Uterus (tissue), 3 donors: ENCODE measurements at regions not wholly inside any gene's neighbourhood (a gene's known extent, or its start where the extent isn't known, plus 50 kb on each side); places are given as distances from the start of the nearest gene placed in this dataset.

Source experiments
- DNase-seq, 2 donors: peaks; one replicate each; pipeline ENCODE4 v3.0.0-alpha.2; 2019 to 2020
- H3K27ac ChIP-seq, 2 donors: fragments of 200-600 bp; sonication (generic); 1 replicate in 1 of 2; 2 replicates in 1 of 2; pipeline ENCODE4 v1.5.1; 2016 to 2018
- H3K27me3 ChIP-seq, 2 donors: fragments of 200-600 bp; sonication (generic); one replicate each; pipeline ENCODE4 v1.5.1; 2018 to 2019; ENCODE audit warnings: control low read depth in 1 of 2
- H3K36me3 ChIP-seq, 2 donors: fragments of 200-600 bp; sonication (generic); one replicate each; pipeline ENCODE4 v1.5.1; 2019; ENCODE audit warnings: control low read depth in 1 of 2
- H3K4me1 ChIP-seq, 2 donors: fragments of 200-600 bp; sonication (generic); one replicate each; pipeline ENCODE4 v1.5.1; 2018 to 2019; ENCODE audit warnings: control low read depth in 1 of 2
- H3K4me3 ChIP-seq, 2 donors: fragments of 200-600 bp; sonication (generic); 1 replicate in 1 of 2; 2 replicates in 1 of 2; pipeline ENCODE4 v1.5.1; 2018 to 2019; ENCODE audit warnings: mild to moderate bottlenecking in 1 of 2
- H3K9me3 ChIP-seq, 2 donors: fragments of 200-600 bp; sonication (generic); one replicate each; pipeline ENCODE4 v1.5.1; 2019; ENCODE audit warnings: control low read depth in 1 of 2
- POLR2A ChIP-seq, 2 donors: fragments of 450-650 bp; IDR thresholded peaks; one replicate each; pipeline ENCODE4 v1.6.1; 2016; ENCODE audit warnings: antibody characterized with exemption in 2 of 2, mild to moderate bottlenecking in 1 of 2, moderate library complexity in 1 of 2
- intact Hi-C: fragments of 100-400 bp; cut with DNase I; formaldehyde crosslinking; loops from one replicate; pipeline ENCODE4 v1.15.1; 2023; ENCODE audit warnings: low total_unique reads
- TF ChIP-seq, protein P1 (sequence below), 4 experiments: fragments of 200-600 bp in 2 of 4; fragments of 450-650 bp in 2 of 4; sonication (generic) in 2 of 4; IDR thresholded peaks; one replicate each; pipeline ENCODE4 v1.5.1; 2016 to 2019; ENCODE audit warnings: antibody characterized with exemption in 4 of 4, mild to moderate bottlenecking in 2 of 4, moderate library complexity in 1 of 4
- donor health status: DM: yes; HTN: yes; CAD: no.

DNA sequence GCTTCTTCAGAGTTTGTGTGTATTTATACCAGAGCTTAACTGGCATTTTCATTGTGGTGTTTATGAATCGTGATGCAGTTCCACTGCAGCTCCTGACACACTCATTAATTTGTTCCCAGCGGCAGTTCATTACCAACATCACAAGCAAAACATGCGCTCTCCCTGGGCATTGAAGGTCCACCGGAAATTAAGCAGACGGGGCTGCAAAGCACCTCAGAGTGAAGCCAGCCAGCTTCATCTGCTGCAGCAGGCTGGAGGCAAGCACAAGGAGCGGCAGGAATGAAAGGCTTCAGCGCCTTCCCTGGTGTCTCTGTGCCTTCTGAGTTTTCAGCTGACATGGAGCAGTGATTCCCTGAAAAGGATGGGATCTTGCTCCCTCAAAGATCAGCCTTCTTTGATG lies 246.0 kb upstream of the SPTLC3 start:
- H3K4me3 ChIP-seq, result no peak overlapping the region
- intact Hi-C loops, result no loop called here
- no peaks in the 10 kb centered on the region for H3K4me1 ChIP-seq
- TF ChIP-seq, protein P1, sequence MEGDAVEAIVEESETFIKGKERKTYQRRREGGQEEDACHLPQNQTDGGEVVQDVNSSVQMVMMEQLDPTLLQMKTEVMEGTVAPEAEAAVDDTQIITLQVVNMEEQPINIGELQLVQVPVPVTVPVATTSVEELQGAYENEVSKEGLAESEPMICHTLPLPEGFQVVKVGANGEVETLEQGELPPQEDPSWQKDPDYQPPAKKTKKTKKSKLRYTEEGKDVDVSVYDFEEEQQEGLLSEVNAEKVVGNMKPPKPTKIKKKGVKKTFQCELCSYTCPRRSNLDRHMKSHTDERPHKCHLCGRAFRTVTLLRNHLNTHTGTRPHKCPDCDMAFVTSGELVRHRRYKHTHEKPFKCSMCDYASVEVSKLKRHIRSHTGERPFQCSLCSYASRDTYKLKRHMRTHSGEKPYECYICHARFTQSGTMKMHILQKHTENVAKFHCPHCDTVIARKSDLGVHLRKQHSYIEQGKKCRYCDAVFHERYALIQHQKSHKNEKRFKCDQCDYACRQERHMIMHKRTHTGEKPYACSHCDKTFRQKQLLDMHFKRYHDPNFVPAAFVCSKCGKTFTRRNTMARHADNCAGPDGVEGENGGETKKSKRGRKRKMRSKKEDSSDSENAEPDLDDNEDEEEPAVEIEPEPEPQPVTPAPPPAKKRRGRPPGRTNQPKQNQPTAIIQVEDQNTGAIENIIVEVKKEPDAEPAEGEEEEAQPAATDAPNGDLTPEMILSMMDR (IDR thresholded peaks at IDR 0.05), result no peak
- no peak for TF ChIP-seq POLR2A (IDR thresholded peaks at IDR 0.05)
- no peaks in the 10 kb centered on the region for H3K27me3 ChIP-seq
- peak; percentile 25 to 47 for DNase-seq
- no peaks in the 10 kb centered on the region for H3K36me3 ChIP-seq
- no peaks in the 10 kb centered on the region for H3K9me3 ChIP-seq
- peak overlapping the region; percentile 42 to 61 for H3K27ac ChIP-seq

DNA sequence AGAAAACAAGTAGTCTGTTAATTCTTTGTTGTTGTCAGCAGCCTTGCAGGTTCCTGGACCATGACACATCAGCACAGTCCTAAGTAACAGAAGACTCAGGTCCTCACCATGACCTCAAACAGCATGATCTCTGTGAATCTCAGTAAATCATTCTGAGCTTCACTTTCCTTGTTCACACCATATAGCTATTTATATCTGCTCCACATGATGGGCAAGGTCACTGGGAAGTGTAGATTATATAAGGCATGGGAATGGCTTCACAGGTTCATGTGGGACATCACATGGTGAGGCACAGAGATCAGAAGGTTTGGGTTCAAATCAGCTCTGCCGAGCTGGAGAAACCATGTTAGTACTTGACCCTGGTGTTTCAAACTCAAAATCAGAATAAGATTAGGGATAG lies 245.4 kb upstream of the SPTLC3 start:
- Histone ChIP-seq H3K27me3 (no peaks in the 10 kb centered on the region), H3K36me3 (no peaks in the 10 kb centered on the region), H3K9me3 (no peaks in the 10 kb centered on the region), H3K27ac (peak overlapping the region; percentile 42 to 61), H3K4me3 (no peak overlapping the region), H3K4me1 (no peaks in the 10 kb centered on the region)
- no peak for DNase-seq
- TF ChIP-seq POLR2A (IDR thresholded peaks at IDR 0.05), result no peak
- TF ChIP-seq, protein P1 (IDR thresholded peaks at IDR 0.05), result no peak
- intact Hi-C loops, result no loop called here

GRCh38 chr20:12764053-12764452 lies 244.7 kb upstream of the SPTLC3 start:
- no peaks in the 10 kb centered on the region for H3K4me1 ChIP-seq
- H3K9me3 ChIP-seq, result no peaks in the 10 kb centered on the region
- intact Hi-C loops, result no loop called here
- TF ChIP-seq POLR2A (IDR thresholded peaks at IDR 0.05), result no peak
- TF ChIP-seq, protein P1 (IDR thresholded peaks at IDR 0.05), result no peak
- peak overlapping the region; percentile 33 to 61 for H3K27ac ChIP-seq
- H3K4me3 ChIP-seq, result no peak overlapping the region
- DNase-seq, result no peak
- no peaks in the 10 kb centered on the region for H3K27me3 ChIP-seq
- H3K36me3 ChIP-seq, result no peaks in the 10 kb centered on the region

GRCh38 chr20:12764851-12765250 lies 243.9 kb upstream of the SPTLC3 start:
- Histone ChIP-seq H3K4me1 (no peaks in the 10 kb centered on the region), H3K36me3 (no peaks in the 10 kb centered on the region), H3K9me3 (no peaks in the 10 kb centered on the region), H3K27me3 (no peaks in the 10 kb centered on the region), H3K4me3 (no peak overlapping the region), H3K27ac (peak overlapping the region in 1 of 2 donors; percentile 61)
- no peak for DNase-seq
- intact Hi-C loops, result no loop called here
- no peak for TF ChIP-seq POLR2A (IDR thresholded peaks at IDR 0.05)
- TF ChIP-seq, protein P1 (IDR thresholded peaks at IDR 0.05), result no peak

GRCh38 chr20:12773936-12774335 lies 234.8 kb upstream of the SPTLC3 start:
- DNase-seq, result no peak
- Histone ChIP-seq H3K4me1 (no peaks in the 10 kb centered on the region), H3K27me3 (no peaks in the 10 kb centered on the region), H3K27ac (no peak overlapping the region), H3K9me3 (no peaks in the 10 kb centered on the region), H3K4me3 (no peak overlapping the region), H3K36me3 (no peaks in the 10 kb centered on the region)
- intact Hi-C loops, result no loop called here
- no peak for TF ChIP-seq POLR2A (IDR thresholded peaks at IDR 0.05)
- TF ChIP-seq, protein P1 (IDR thresholded peaks at IDR 0.05), result no peak
